Stimulated activated CD4-positive, alpha-beta T cell treated with anti-CD3 and anti-CD28 coated beads, Interleukin-15, amount 100 ng/mL, for 48 hours (primary cell): ENCODE measurements at regions not wholly inside any gene's neighbourhood (a gene's known extent, or its start where the extent isn't known, plus 50 kb on each side); places are given as distances from the start of the nearest gene placed in this dataset.
"Not testable (repeated sequence)": the region's sequence is repeated elsewhere in the genome, so short reads cannot be mapped to it uniquely, and the experiment has no call there.

Experiments used
- DNase-seq, 2 donors: peaks; one replicate each; pipeline ENCODE4 v3.0.0-alpha.2; 2020; ENCODE audit warnings: low read depth in 2 of 2

DNA sequence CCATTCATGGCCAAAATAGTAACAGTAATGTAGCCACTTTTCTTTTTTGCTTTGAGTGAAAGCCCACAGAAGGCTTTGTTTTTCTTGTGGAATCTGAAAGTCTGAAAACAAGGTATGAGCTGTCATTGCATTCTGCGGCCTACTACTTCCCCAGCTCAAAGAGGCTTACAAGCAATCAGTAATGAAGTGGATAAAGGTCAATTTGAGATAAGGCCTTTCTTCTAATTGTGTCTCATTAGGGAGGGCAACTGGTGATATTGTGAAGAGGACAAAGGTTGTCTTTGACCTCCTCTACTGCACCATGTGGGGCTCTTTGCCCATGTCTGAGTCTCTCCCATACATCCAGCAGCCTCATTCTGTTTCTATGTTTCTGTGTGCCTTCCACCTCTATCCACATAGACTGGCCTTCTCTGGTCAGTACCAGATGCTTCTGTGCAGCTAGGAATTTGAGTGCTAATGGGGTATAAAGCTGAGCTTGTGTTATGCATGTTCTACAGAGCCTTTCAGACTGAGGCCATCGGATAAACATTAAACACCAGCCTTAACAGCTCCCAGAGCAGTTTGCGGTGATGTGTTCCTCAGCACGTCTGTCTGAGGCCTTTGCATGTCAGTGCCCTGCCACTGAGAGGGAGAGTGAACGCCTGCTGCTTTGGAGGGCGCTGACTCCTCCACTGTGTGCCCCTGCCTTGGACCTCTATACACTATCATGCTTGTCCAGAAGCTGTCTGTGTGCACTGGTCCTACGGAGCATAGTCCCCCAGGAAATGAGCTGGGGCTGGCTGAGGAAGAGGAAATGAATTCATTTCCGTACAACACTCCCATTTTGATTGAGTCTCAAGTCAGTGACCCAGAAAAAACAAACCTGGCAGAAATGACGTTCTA, 80.2 kb downstream of the SH2D1A start:
- no peak for DNase-seq

DNA sequence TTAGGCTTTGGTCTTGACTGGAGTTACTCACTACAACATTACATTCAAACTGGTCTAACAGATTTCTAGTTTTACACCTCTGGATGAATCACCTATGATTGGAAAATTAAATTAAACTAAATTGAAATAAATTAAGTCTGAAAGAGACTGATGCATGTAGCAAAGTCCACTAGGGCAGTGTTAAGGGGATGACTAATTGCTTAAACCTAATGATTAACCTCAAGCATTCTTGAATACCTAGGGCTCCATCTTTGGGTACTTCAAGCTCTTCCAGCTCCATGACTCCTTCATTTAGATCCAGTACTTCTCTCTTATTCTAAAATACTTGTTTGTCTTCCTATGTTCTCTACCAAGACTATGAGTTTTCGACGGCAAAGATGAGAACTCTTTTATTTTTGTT, 86.8 kb downstream of the SH2D1A start:
- DNase-seq, result no peak

GRCh38 chrX:124435616-124436015, 89.3 kb downstream of the SH2D1A start:
- DNase-seq, result no peak

GRCh38 chrX:124440695-124441094, 94.3 kb downstream of the SH2D1A start:
- no peak for DNase-seq

GRCh38 chrX:124441971-124442590, 95.7 kb downstream of the SH2D1A start:
- no peak for DNase-seq

- no peak for DNase-seq
Observed at GRCh38 chrX:124455966-124456365, 109.6 kb downstream of the SH2D1A start.

DNA sequence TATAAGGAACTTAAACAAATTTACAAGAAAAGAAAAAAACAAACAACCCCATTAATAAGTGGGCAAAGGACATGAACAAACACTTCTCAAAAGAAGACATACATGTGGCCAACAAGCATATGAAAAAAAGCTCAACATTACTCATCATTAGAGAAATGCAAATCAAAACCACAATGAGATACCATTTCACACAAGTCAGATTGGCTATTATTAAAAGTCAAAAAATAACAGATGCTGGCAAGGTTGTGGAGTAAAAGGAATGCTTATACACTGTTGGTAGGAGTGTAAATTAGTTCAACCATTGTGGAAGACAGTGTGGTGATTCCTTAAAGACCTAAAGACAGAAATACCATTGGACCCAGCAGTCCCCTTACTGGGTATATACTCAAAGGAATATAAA, 113.5 kb downstream of the SH2D1A start:
- not testable (repeated sequence) for DNase-seq

DNA sequence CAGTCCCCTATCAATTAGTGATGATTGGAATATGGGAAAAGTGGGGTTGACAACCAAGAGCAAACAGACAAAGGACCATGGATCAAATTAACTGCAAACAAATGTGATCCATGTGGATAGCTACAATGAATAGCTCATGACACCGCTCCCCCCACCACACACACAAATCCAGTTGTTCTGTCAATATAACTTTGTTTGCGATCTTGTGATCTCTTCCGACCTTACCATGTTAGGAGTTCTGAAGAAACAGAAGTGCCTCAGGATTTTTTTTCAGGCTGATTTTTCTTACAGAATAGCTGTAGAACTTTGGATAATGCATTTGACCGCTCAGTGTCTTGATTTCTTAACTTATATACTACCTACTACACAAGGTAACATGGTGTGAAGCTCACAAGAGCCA, 116.6 kb downstream of the SH2D1A start:
- no peak for DNase-seq

GRCh38 chrX:124467202-124467601, 120.8 kb downstream of the SH2D1A start:
- no peak for DNase-seq

GRCh38 chrX:124475358-124475757, 129.0 kb downstream of the SH2D1A start:
- no peak for DNase-seq

DNA sequence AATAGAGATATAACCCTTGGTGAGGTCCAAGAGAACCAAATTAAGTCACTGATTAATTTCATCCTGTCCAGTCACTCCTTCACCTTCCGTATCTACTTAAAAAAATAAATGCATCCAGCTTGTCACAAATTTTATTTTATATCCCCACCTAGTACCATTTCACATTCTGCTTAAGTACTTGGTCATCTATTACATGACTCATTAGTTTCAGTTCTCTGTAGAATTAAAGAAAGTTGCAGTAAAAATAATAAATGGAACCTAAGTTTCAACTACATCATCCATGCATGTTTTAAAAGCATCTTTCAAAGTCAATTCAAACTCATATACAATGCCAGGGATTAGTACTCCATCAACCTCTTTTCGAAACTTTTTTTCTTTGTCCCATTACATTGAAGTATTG, 130.2 kb downstream of the SH2D1A start:
- no peak for DNase-seq

DNA sequence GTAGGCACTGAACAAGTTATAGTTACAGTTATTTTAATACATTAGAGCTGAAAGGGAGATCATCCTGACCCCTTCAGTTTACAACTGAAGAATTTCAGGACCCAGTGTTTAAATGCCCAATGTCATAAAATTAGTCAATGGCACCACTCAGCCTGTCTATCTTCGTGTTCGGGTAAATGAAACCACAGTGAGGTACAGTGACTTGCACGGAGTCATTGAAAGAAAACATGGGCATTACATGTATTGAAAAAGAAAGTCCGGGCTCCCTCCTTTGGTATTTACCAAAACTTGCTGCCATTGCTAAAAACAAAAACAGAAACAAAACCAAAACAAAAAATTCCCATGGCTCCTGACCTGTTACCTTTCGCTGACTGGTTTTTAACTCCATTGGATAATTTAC, 131.7 kb downstream of the SH2D1A start:
- DNase-seq, result no peak

DNA sequence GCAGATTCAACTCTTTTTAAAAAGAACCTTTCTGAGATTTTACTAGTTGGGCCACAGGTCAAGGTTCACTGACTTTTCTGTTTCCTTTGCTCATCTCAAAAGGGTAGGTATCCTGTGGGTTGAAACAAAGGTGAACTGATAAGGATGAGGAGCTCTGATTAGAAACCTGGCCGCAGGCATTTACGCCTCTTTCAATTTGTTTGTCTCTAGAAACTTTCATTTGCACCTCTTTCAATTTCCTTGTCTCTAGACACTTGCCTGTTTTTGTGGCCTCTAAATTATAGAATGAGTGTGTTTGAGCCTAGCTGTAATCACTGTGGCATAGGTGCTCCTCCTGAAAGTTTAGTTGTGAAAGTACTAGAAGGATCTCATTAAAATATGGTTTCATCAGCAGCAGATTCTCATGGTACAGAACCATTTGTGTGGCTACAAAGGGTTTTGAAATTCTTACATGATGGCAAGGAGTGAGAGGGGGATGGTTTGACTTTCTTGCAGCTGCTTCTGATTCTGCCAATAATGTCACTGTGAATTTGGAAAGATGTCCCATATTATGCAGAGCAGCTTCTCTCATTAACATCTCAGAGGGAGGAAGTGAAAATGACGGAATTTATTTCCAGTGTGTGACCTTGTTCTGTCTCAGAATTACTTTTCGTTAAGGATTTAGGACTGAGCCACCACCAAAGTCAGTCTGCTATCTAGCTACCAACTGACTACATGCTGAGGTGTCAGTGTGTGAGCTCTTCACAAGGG, 142.2 kb downstream of the SH2D1A start:
- DNase-seq, result no peak

GRCh38 chrX:124493984-124494383, 147.6 kb downstream of the SH2D1A start:
- no peak for DNase-seq

DNA sequence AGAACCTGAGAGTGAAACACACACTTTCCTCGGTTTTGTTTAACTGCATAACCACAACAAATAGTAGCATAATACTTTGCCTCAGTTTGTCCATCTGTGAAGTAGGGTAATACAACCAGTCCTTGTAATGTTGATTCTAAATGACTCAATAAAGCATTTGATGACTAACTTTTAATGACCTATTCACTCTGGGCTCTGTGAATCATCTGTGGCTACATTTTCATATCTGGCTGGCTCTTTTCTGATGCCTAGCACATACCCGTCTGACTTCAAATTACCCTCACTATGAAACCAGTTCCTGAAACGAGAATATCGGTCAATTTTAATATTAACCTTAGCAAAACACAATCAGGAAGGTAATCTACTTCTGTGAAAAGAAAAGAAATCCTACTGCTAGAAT, 151.0 kb downstream of the SH2D1A start:
- DNase-seq, result no peak

DNA sequence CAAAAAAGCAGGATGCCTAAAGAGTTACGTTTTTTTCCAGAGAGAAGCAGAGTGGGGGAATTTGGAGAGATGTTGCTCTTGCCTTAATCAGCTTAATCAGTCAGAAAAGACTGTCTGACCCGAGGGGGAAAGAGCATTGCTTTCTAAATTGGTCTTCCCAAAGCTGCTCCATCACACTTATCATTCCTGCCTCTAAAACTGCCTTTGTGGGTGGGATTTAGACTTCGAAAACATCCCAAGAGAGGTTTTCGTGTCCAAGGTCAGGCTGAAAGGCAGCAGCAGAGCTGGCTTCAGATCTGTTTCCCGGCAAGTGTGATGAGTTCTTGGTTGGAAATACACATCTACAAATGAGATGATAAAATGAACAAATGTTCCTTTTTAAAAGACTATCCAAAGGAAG, 155.2 kb downstream of the SH2D1A start:
- DNase-seq, result no peak

- DNase-seq, result no peak
Observed at GRCh38 chrX:124502166-124502565, 155.8 kb downstream of the SH2D1A start.

- DNase-seq, result no peak
Observed at GRCh38 chrX:124502599-124502998, 156.2 kb downstream of the SH2D1A start.

GRCh38 chrX:124504111-124504983, 158.0 kb downstream of the SH2D1A start:
- DNase-seq, result no peak

GRCh38 chrX:124506066-124506465, 159.7 kb downstream of the SH2D1A start:
- DNase-seq, result no peak

DNA sequence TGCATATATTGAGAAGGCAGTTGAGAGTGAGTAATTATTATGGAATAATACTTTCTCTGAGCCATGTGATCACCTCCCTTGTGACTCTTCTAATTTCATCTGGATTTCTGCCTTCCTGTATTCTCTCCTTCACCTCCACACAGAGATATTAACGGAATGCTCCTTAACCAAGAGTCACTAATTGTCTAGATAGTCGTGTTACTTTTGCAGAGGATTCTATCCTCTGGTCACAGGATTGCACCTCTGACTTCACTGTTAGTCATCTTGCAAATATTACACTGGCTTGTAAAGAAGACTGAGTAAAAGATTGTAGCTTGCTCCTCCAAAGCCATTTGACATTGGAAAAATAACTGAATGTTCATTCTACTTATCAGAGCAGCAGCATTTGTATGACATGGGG, 160.9 kb downstream of the SH2D1A start:
- DNase-seq, result no peak

DNA sequence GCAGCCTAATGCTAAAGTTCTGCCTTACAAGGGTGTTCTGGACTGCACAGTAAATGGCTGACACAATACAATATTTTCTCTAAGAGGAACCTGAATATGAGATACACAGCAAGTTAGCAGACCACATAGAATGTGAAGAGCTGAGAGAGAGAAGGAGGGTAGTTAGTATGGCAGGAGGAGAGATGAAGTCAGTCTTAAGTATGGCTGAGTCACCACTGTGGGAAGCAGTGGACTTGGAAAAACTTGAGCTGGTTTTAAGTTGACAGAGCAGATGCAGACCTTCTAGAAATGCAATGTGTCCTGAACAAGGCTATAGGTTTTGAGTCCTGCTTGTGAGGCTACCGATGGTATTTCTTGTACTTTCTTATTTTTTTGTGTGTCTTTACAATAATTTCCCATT, 172.5 kb downstream of the SH2D1A start:
- no peak for DNase-seq
